Transverse colon (tissue), 3 donors: ENCODE measurements at regions not wholly inside any gene's neighbourhood (a gene's known extent, or its start where the extent isn't known, plus 50 kb on each side); places are given as distances from the start of the nearest gene placed in this dataset.

Experiments
- POLR2A ChIP-seq: fragments of 450-650 bp; IDR thresholded peaks from one replicate; pipeline ENCODE4 v1.6.1; 2016; ENCODE audit warnings: antibody characterized with exemption, mild to moderate bottlenecking, moderate library complexity
- TF ChIP-seq, protein P1 (sequence below), 5 experiments: fragments of 200-600 bp in 3 of 5; fragments of 450-650 bp in 2 of 5; sonication (generic) in 3 of 5; IDR thresholded peaks; 1 replicate in 2 of 5; 2 replicates in 3 of 5; pipeline ENCODE4 v1.5.1; 2016 to 2017; ENCODE audit warnings: antibody characterized with exemption in 5 of 5, inconsistent platforms in 3 of 5, mild to moderate bottlenecking in 2 of 5, moderate library complexity in 1 of 5

DNA sequence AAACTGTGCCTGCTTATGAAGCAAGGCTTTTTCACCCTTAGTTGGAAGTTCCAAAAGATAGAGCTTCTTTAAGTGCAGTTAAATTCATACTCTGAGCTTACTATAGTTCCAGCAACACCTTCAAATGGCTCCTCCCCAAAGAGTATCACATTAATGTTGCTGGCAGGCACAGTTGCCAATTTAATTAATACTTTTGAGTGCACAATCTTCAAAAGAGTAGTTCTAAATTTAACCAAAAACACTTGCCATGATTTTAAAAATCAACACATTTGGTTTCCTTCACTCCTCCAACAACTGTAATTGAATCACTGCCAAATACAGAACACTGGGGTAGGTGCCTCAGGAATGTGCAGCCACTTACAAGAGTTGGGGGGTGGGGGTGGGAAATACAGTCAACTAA is 150.6 kb upstream of the UBE2E3 start:
- TF ChIP-seq POLR2A: no peak
- TF ChIP-seq, protein P1, sequence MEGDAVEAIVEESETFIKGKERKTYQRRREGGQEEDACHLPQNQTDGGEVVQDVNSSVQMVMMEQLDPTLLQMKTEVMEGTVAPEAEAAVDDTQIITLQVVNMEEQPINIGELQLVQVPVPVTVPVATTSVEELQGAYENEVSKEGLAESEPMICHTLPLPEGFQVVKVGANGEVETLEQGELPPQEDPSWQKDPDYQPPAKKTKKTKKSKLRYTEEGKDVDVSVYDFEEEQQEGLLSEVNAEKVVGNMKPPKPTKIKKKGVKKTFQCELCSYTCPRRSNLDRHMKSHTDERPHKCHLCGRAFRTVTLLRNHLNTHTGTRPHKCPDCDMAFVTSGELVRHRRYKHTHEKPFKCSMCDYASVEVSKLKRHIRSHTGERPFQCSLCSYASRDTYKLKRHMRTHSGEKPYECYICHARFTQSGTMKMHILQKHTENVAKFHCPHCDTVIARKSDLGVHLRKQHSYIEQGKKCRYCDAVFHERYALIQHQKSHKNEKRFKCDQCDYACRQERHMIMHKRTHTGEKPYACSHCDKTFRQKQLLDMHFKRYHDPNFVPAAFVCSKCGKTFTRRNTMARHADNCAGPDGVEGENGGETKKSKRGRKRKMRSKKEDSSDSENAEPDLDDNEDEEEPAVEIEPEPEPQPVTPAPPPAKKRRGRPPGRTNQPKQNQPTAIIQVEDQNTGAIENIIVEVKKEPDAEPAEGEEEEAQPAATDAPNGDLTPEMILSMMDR (IDR thresholded peaks at IDR 0.05): no peak
